ENCODE measurements at regions not wholly inside any gene's neighbourhood (a gene's known extent, or its start where the extent isn't known, plus 50 kb on each side); places are given as distances from the start of the nearest gene placed in this dataset.
"Not testable (repeated sequence)": the region's sequence is repeated elsewhere in the genome, so short reads cannot be mapped to it uniquely, and the experiment has no call there.

DNA sequence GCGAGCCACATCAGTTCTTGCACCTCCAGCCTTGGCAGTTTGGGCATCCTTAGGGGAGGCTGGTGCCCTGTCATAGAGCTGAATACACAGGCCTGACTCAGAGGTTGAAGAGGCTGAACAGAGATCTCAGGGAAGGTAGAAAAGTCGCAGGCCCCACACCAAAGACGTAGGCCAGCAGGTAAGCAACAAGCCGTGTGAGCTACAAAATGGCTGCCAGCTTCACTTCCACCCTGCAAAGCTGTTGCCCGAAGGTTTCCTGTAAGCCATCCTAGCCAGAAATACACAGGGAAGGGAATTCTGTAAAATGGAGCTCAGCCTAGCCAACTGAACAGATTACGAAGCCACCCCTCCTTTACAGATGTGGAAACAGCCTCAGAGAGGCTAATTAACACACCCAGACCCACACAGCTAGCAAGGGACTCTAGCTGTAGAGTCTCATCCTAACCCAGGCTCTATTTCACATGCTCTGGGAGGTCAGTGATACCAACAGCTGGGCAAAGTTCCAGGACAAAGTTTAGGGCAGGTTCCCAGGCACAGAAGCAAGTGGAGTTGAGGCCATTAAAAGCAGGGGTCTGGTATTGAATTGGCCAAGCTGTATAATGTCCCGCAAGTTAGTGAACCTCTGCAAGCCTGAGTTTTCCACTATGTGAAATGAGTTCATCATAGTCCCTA, 66.3 kb upstream of the RASGRF1 start:
- DNase-seq (ENCODE audit: low read depth), result no peak

DNA sequence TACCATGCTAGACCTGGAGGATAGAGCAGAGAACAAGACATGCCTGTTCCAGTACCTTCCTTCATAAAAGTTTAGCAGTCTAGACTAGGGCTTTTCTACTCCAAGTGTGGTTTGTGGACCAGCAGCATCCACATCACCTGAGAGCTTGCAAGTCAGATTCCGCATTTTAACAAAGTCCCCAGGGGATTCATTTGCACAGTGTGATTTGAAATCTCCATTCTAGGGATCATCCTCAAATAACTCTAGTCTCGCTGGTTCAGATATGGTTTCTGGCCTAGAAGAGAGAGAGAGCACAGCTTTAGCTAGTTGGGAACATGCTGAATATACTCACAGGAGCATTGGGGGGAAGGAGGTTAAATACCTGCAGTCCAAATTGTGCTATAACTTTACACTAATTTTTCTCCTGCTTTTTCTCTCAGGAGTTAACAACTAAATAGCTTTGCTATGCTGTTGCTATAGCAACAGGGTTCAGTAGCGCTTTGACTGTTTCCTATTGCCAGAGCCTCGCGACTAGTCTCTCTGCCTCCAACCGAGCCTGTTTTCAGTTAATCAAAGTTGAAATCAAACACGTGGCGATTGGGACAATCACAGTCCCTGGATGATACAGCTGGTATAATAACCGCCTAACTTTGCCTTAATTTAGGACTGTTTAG, 64.0 kb upstream of the RASGRF1 start:
- DNase-seq (ENCODE audit: low read depth), result no peak

GRCh38 chr15:79144290-79144689, 53.7 kb upstream of the RASGRF1 start:
- DNase-seq (ENCODE audit: low read depth), result not testable (repeated sequence)

DNA sequence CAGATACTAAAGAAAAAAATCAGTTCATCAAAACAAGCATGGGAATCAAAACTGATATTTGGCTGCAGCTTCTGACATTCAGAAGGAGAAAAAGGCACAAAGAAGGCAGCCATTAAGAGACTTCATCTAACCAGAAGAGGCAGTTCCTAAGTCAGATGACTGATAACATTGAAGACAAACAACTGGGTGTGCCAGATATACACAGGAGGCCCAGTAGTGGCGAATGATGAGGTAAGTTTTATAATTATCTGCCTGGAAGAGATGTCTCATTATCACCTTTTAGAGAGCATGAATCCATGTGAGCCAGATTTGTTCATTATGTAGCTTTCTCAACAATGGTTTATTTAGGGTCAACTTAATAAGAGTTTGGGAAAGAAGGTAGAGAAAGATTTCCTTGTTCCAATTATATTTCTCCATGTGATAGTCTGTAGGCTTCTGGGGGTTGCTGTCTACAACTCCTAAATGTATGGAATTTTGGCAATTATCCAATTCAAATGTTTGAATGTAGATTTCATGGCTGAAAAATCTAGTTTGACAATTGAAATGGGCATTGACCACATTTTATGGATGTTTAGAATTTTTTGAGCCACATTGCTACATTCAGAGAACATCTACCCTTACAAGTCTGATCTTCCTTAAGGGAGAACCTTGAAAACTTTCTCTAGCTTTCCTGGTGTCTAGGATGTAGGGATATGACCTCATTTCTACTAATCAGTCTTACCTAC, 50.4 kb upstream of the RASGRF1 start:
- no peak for DNase-seq (ENCODE audit: low read depth)
